GM19043 (cell line): ENCODE measurements at regions not wholly inside any gene's neighbourhood (a gene's known extent, or its start where the extent isn't known, plus 50 kb on each side); places are given as distances from the start of the nearest gene placed in this dataset.
A peak's percentile ranks its signal among the peaks of the same experiment; 100 is the strongest.
"Not testable (repeated sequence)": the region's sequence is repeated elsewhere in the genome, so short reads cannot be mapped to it uniquely, and the experiment has no call there.

Experiments used
- ATAC-seq: cut with Tn5 transposase; IDR thresholded peaks from one replicate; pipeline ENCODE4 v1.9.1; 2021; ENCODE audit warnings: low read depth; ENCODE audit not compliant: unreplicated experiment

GRCh38 chr4:93888308-93888707 is 59.8 kb downstream of the ATOH1 start:
- ATAC-seq = no peak

GRCh38 chr4:93888768-93889167 is 60.2 kb downstream of the ATOH1 start:
- no peak for ATAC-seq

- ATAC-seq = no peak
These were observed 62.7 kb downstream of the ATOH1 start for GRCh38 chr4:93891244-93891643.

- ATAC-seq = no peak
These were observed 66.4 kb downstream of the ATOH1 start for GRCh38 chr4:93894995-93895394.

GRCh38 chr4:93896516-93896915 is 68.0 kb downstream of the ATOH1 start:
- ATAC-seq = no peak

GRCh38 chr4:93897559-93897958 is 69.0 kb downstream of the ATOH1 start:
- ATAC-seq = peak; percentile 51

GRCh38 chr4:93908778-93909177 is 80.2 kb downstream of the ATOH1 start:
- ATAC-seq = no peak

GRCh38 chr4:93911671-93912070 is 83.1 kb downstream of the ATOH1 start:
- ATAC-seq = no peak

GRCh38 chr4:93912146-93912545 is 83.6 kb downstream of the ATOH1 start:
- no peak for ATAC-seq

GRCh38 chr4:93918856-93919255 is 90.3 kb downstream of the ATOH1 start:
- ATAC-seq = no peak

GRCh38 chr4:93923570-93923969 is 95.0 kb downstream of the ATOH1 start:
- ATAC-seq = not testable (repeated sequence)

- ATAC-seq = no peak
These were observed 118.7 kb downstream of the ATOH1 start for GRCh38 chr4:93947286-93947685.

GRCh38 chr4:93950239-93950638 is 121.7 kb downstream of the ATOH1 start:
- not testable (repeated sequence) for ATAC-seq

- ATAC-seq = no peak
These were observed 128.6 kb downstream of the ATOH1 start for GRCh38 chr4:93957186-93957585.

GRCh38 chr4:93960450-93960849 is 131.9 kb downstream of the ATOH1 start:
- ATAC-seq = no peak

- ATAC-seq = no peak
These were observed 132.4 kb downstream of the ATOH1 start for GRCh38 chr4:93960916-93961315.

- no peak for ATAC-seq
These were observed 153.0 kb downstream of the ATOH1 start for GRCh38 chr4:93981594-93981993.

GRCh38 chr4:93982255-93982654 is 153.7 kb downstream of the ATOH1 start:
- ATAC-seq = no peak

GRCh38 chr4:93983140-93983539 is 154.6 kb downstream of the ATOH1 start:
- ATAC-seq = peak; percentile 90

- no peak for ATAC-seq
These were observed 165.8 kb downstream of the ATOH1 start for GRCh38 chr4:93994175-93994994.

GRCh38 chr4:93996895-93997294 is 168.3 kb downstream of the ATOH1 start:
- ATAC-seq = no peak

- no peak for ATAC-seq
These were observed 172.0 kb downstream of the ATOH1 start for GRCh38 chr4:94000559-94000958.

GRCh38 chr4:94006932-94007331 is 178.4 kb downstream of the ATOH1 start:
- ATAC-seq = no peak
